GM18870 (cell line): ENCODE measurements at regions not wholly inside any gene's neighbourhood (a gene's known extent, or its start where the extent isn't known, plus 50 kb on each side); places are given as distances from the start of the nearest gene placed in this dataset.

Source experiments
- ATAC-seq: cut with Tn5 transposase; IDR thresholded peaks from one replicate; pipeline ENCODE4 v1.9.1; 2021; ENCODE audit warnings: moderate library complexity; ENCODE audit not compliant: unreplicated experiment

DNA sequence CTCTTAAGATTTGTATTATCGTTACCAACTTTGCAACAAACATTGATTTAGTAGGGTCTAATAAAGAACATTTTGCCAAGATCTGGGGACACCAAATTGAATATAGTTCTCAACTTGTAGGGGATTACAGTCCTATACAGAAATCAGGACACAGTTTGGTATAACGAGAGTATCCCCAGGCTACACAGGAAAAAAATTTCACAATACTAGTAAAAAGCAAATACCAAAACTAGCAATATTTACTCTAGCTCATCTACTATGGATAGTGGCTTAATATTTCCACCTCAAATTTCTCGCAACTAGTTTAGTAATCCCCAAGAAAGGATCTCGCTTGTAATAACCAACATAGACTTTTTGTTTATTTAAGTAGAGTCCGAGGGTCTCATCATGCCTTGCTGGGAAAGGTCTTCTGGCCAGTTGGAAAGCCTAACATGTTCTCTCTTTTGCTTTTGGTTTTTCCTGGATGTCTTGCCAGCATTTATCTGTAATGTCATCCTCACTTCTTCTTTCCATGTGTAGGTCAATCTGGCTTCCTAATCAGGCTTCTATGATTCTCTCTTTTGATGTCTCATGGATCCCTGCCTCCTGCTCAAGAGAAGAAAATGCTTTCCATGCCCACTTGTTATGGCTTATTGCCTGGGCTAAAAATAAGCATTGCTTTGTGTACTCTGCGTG is 104.7 kb upstream of the KCNK2 start:
- no peak for ATAC-seq

DNA sequence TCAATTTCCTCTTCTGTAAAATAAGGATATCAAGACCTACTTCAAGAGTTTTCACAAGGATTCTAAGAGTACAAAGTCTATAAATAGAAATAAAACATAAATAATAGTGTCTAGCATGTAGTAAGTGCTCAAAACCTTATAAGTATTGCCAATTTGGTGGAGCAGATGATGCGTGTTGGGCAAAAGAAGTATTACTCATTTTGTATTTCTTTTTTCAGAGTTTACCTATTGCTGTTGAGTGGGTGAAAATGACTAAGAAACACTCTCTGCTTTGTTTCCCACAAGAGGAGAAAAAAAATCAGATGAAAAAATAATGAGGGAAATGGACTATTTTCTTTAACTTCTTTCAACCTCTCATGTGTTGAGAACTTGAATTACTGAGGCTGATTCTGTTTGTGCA is 103.3 kb upstream of the KCNK2 start:
- no peak for ATAC-seq

DNA sequence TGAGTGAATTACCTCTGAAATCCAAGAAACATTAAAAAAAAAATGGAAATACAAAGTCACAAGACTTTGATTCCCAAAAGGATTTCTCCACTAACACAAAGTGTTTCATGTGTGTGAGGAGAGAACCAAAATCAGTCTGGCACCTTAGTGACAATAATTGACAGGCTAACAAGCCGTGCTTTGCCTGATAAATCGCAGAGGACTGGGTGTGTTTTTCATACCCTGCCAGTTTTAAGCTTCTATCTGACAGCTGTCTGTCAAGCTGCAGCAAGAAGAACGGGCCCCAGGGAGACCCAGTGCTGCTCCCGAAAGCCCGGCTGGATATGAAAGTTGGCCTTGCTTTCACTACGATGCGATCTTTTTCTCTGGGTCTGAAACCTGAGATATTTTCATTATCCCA is 101.6 kb upstream of the KCNK2 start:
- ATAC-seq: no peak

DNA sequence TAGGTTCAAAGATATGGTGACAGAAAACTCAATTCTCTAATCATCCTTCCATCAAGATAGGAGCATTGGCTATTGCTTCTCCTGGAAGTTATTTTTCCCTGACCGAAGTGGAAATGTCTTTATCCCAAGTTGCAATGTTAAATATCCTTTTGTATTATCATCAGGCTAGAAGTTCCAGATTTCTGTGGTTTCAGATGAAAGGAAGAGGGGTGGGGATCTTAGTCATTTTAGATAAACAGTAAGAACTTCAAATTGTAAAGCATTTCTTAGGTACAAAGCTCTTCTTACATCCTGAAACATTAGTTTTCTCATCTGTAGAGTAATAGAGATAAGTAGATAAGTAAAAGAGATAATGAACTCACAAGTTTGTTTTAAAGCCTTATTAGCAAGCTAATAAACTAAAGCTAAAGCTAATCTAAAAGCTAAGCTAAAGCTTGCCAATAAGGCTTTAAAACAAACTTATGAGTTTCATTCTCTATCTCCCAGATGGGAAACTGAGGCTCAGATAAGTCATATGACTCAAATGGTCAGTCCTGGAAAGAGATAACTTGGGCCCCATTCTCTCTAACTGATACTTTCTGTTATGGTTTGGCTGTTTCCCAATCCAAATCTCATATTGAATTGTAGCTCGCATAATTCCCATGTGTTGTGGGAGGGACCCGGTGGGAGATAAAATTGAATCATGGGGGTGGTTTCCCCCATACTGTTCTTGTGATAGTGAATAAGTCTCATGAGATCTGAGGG is 99.2 kb upstream of the KCNK2 start:
- ATAC-seq: no peak

DNA sequence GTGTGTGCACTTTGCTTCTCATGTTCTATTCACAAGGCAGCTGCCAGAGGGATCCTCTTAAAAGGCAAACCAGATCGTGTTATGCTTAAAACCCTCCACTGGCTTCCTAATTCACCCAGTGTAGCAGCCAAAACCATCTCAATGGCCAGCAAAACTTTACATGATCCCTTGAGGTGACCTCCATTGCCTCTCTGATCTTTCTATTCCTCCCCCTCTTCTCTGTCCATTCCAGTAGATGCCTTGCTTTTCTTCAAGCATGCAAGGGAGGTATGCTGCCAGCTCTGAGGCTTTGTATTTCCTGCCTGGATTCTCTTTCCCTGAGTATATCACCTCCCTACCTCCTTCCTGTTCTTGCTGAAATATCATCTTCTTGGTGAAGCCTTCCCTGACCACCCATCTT is 93.2 kb upstream of the KCNK2 start:
- no peak for ATAC-seq

DNA sequence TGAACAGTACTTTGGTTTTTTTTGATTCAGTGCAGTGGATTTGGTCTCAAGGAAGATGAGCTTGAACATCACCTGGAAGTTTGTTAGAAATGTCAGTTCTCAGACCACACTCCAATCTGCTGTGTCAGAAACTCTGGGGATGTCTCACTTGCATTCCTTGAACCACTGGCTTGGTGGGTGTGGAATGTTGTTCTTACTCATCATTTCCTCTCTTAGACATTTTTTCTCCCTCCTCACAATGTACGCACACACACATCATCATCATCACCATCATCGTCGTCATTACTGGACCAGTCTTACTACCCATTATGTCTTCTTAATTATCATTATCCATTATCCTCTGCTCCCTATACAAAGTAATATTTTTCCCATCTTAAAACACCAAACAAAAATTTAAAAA is 91.9 kb upstream of the KCNK2 start:
- ATAC-seq: no peak

DNA sequence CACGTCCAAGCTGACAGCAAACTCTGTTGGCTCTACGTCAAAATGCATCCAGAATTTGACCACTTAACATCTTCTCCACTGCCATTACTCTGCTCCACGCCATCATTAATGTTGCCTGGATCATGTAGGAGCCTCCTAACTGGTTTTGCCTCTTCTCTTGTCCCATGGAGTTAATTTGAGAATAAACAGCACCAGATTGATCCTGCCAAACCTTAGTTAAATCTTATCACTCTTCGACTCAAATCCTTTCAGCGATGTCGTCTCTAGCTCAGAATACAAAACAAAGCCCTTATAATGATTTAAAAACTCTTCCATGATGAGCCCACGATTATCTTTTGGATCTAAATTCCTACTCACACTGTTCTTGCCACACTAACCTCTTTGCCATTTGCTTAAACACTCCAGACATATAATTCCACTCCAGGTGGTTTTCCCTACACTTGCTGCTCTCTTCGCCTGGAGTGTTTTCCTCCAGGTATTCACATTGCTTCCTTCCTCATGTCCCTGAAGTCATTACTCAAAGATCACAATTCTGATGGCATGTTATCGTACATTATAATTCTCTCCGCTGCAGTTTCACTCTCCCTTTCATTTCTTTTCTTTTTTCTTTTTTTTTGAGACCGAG is 90.7 kb upstream of the KCNK2 start:
- no peak for ATAC-seq

DNA sequence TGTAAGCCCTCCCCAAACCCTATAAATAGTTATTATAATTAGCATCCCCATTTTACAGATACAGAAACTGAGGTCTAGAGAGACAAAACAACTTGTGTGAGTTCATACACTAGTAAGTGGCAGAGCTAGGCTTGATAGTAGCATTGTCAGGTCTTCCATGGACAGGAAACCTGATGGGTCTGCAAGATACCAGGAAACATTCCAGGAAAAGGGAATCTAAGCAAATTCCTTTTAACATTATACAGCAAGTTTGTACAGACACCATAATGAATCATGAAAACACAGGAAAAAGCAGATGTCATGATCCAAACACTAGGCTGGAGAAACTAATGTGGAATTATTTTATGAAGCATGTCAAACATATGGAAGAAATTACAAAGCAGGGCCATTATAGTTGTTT is 89.1 kb upstream of the KCNK2 start:
- ATAC-seq: no peak

DNA sequence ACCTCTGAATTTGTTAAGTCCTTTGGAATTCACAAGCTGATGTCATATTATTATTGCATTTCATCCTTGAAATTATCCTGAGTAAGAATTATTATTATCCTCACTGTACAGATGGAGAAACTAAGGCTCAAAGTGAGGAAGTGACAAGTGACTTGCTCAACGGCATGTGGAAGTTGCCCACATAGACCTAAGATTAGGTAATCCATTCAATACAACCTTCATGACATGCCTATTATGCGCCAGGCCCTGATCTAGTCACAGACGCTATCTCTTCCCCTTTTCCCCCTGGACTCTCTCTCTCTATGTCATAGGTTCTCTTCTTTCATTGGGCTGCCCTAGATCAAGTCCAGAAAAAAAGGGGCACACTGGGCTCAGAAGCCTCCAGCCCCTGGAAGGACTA is 84.9 kb upstream of the KCNK2 start:
- no peak for ATAC-seq

DNA sequence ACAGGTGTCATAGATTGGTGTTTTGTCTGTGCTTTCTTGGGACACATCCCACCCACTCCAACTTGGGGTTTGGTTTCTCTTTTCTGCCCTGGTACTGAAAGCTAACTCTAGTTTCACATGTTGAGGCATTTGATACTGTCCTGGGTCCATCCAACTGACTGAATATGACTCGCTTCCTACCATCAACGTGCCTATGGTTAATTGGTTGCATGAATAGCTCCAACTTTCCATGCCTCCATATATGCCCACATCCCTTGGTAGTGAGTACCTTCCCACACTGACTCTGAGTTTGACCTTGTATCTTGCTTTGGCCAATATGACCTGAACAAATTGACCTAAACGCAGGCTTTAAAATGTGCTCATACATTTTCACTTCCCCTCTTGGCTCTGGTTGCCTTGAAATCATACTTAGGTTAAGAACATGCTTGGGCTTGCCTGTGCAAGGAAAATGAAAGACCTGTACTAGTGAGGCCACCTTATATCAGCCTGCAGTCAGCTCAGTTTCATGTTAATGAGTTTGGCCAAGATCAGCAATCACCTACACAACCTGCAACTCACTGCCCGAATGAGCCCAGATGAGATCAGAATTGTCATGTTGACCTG is 81.0 kb upstream of the KCNK2 start:
- peak; percentile 94 for ATAC-seq

DNA sequence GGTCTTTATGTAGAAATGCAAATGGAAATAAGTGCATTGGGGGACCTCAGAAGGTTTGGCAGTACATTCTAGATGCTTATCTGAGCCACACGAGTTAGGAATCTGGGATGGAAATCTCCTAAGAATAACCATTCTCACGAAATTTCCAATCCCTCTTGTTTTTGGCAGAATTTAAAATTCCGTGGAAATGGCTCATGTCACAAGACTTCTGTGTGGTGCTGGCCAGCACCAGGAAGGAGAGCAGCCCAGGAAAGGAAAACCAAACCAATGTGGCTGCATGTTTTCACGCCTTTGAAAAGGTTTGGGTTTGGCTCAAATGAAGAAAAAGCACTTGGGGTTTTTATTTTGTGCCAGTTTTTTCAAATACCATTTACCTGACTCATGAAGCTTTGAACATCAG is 80.1 kb upstream of the KCNK2 start:
- no peak for ATAC-seq

DNA sequence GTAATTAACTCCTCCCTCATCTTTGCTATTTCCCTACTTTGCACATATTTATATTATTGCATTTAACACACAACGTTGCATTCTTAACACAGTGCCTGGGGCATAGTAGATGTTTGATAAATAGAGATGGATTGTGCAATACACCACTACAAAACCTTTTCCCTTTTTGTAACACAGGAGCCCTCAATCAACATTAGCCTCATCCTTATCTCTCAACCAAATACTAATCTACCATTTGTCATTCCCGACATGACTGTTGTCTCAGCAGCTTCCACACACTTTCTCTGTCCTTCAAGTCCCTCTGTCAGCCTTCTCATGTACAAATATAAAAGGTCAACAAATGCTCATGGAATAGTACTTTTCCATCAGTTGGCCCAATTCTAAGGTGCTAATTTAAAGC is 78.9 kb upstream of the KCNK2 start:
- ATAC-seq: no peak

DNA sequence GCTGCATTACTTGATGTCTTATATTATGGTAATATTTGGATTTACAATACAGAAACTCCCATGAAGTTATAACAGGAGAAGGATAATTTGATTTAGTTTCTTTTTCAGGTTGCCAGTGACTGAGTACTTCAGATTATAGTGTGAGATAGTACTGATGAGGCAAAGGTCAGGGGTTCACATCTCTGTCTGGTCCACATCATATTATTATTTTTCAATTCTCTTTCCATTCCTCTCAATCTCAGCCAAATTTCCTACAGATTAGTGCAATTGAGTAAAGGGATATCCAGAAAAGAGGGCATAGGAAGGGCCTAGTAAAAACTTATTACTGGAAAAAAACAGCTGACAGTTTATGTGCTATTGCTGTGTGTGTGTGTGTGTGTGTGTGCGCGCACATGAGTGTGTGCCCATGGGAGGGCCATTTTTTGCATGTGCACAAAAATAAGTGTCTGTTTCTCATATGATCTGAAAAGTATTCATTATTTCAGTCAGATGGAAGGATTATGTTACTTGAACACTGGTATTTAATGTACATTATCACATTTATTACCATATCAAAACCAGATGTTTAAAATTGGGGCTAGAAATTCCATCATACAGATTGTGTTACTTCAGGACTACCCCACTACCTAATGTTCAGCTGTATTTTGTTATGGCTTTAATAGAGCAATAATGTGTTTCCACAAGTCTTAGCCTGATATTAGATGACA is 78.3 kb upstream of the KCNK2 start:
- ATAC-seq: no peak

DNA sequence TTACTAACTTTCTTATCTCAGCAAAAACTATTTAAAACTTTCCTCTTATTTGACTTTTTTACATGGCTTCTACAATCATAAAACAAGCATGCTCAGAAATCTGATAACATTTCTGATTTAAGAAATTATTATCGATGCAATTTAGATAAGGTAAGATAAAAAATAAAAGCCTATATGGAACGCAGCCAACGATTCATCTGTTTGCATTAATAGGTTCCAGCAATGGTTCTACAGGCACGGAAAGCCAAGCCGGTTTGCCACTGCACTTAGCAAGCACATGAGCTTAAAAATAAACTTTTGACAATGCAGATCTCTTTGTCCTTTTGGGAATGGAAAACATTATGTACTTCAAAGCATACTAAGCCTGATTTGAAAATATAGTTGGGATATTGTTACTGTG is 77.5 kb upstream of the KCNK2 start:
- ATAC-seq: no peak

DNA sequence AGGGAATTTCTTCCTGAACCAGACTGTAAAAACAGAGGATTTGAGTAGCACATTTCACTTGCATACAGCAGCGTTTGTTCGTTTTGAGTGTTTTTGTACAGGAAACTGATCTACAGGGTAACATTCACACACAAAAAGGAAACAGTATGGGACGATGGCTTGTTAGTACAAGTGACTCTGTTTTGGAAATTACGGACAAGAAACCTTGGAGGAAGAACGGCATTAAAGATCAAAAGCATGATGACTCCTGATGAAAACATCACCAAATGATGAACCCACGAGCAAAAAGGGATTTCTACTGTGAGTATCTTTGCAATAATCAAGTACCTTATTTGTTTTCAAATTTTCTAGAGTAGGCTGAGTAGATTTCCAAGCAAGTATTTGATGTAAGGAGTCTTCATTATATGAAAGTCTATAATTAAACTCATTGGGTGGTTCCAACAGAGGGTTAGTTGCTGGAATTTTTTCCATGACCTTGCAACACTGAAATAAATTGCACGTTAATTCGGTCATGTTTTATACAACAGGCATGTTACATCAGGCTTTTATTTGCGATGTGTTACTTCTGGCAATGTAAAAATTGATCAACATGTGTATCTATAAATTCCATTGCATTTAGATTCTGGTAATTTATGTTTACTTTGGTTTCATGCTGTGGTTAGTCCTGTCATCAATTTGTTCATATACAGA is 76.7 kb upstream of the KCNK2 start:
- ATAC-seq: no peak

DNA sequence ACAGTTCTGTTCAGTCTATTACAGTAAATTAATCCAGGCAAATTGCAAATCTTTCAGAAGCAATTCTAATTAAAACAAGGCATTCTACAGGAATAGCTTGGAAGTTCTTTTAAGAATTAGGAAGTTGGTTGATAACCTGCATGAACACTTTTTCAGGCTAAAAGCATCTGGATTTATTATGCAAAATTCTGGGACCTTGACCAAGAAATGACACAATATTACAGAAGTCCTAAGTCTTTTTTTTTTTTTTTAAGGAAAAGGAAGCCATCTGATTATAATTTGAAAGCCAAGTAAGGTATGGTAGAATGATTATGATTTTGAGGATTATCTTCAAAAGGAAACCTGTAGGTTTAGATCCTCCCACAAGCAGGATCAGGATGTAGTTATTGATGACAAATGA is 74.7 kb upstream of the KCNK2 start:
- no peak for ATAC-seq

DNA sequence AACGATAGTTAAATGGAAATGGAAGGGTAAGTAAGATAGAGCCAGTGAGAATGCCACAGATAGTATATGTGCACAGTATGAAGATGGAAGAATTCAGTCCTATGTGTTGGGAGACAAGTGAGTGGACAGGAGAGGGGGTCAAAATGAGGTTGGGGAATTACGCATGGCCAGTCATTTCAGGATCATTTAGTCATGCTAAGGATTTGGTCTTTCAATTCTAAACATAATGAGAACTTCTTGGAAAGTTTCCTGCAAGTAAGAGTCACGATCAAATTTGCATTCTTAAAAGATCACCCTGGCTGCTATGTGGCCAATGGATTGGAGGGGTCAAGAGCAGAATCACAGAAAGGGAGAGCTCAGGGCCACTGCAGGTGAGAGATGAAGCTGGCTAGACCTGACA is 64.0 kb upstream of the KCNK2 start:
- no peak for ATAC-seq

DNA sequence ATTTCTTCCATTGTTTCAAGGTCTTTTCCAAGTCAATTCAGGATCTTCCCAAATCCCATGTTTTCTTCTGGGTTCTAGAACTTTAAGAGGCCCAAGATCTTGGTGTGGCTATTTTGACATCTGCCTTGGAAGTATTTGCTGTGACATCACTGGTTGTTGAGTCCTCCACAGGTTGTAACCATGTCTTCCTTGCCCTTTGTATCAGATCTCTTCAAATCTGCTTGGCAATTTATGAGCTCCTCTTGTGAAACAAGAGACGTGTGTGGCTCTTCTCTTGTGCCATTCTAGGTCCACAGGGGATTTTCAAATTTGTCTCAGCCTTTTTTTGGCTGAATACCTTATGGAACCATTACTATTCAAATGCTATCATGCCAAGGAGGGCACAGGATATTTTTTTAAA is 60.3 kb upstream of the KCNK2 start:
- ATAC-seq: no peak

DNA sequence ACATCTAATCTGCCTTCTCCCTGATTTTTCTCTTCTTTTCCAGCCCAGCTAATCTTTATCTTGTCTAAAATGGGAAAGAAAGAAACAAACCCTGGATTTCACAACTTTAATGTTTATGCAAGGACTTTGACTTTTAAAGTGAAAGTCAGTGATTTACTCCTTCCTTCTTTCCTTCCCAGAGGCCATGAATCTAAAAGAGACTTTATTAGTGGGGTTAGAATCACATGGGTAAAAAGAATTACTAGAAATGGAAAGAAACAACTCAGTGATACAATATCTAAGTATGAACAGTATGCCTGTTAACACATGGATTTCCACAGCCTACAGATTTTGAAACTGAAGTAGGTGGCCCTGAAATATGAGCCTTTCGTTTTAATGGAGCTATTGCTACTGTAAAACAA is 59.8 kb upstream of the KCNK2 start:
- no peak for ATAC-seq

DNA sequence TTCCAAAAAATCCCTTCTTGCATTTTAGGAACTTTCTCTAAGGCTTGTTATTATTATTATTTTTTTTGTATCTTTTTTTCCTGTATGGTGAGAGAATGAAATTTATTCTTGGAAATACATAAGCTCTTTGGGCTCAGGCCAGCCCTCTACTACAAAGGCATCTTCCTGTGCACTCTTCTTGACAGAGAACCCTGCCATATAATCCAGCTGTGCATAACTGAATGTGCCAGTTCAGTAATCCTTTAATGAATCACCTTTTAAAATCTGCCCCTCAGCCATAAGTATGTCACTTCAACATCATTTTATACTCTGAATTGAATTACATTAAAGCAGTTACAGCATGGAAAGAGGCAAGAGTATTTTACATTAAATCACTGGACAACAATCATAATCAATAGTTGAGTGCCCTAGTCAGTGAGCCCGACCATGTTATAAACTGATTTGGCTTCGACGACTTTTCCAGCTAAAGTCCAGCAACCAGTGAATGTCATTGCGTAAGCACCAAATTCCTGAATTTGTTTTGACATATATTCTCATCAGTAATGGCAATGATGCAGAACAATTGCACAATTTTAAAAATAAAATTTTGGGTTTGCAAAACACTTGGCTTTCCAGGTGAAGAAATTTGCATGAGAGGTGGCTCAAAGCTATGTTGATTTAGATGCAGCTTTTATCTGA is 59.2 kb upstream of the KCNK2 start:
- no peak for ATAC-seq
